H9 (cell line): ENCODE measurements at regions not wholly inside any gene's neighbourhood (a gene's known extent, or its start where the extent isn't known, plus 50 kb on each side); places are given as distances from the start of the nearest gene placed in this dataset.

ENCODE experiments used
- DNase-seq: peaks from one replicate; pipeline ENCODE4 v3.0.0-alpha.2; 2017
- H2AFZ ChIP-seq: one replicate; pipeline ENCODE4 v1.6.1; 2013; ENCODE audit warnings: mild to moderate bottlenecking, low read length, control low read depth, moderate library complexity
- H2AK5ac ChIP-seq: 2 replicates; pipeline ENCODE4 v1.6.1; 2013; ENCODE audit warnings: low read length, control low read depth, mixed read lengths; ENCODE audit not compliant: insufficient read length
- H2BK120ac ChIP-seq: one replicate; pipeline ENCODE4 v1.6.1; 2013; ENCODE audit warnings: low read depth, mild to moderate bottlenecking, low read length, control low read depth, inconsistent platforms; ENCODE audit not compliant: poor library complexity, severe bottlenecking
- H2BK12ac ChIP-seq: 2 replicates; pipeline ENCODE4 v1.6.1; 2013; ENCODE audit warnings: low read length, control low read depth, mixed read lengths, low read depth; ENCODE audit not compliant: insufficient read length
- H2BK15ac ChIP-seq: 2 replicates; pipeline ENCODE4 v1.6.1; 2013; ENCODE audit warnings: low read depth, low read length, control low read depth
- H2BK20ac ChIP-seq: one replicate; pipeline ENCODE4 v1.6.1; 2013; ENCODE audit warnings: low read depth, mild to moderate bottlenecking, low read length, control low read depth, inconsistent platforms; ENCODE audit not compliant: poor library complexity, severe bottlenecking
- H2BK5ac ChIP-seq: 2 replicates; pipeline ENCODE4 v1.6.1; 2013; ENCODE audit warnings: low read length, control low read depth, mixed read lengths; ENCODE audit not compliant: insufficient read length
- H3K14ac ChIP-seq: 2 replicates; pipeline ENCODE4 v1.6.1; 2013; ENCODE audit warnings: low read length, control low read depth; ENCODE audit not compliant: insufficient read depth
- H3K18ac ChIP-seq: 2 replicates; pipeline ENCODE4 v1.6.1; 2013; ENCODE audit warnings: low read depth, mild to moderate bottlenecking, mixed read lengths, low read length, control low read depth; ENCODE audit not compliant: insufficient read length
- H3K23ac ChIP-seq: 2 replicates; pipeline ENCODE4 v1.6.1; 2013; ENCODE audit warnings: low read length, control low read depth, mixed read lengths, low read depth; ENCODE audit not compliant: insufficient read length
- H3K23me2 ChIP-seq: 2 replicates; pipeline ENCODE4 v1.6.1; 2013; ENCODE audit warnings: low read depth, mild to moderate bottlenecking, mixed read lengths, low read length, control low read depth; ENCODE audit not compliant: insufficient read length, poor library complexity, severe bottlenecking
- H3K27ac ChIP-seq: 2 replicates; pipeline ENCODE4 v1.5.1; 2013; ENCODE audit warnings: low read length, control low read depth, mixed read lengths, low read depth; ENCODE audit not compliant: insufficient read length
- H3K27me3 ChIP-seq: 2 replicates; pipeline ENCODE4 v1.6.1; 2013; ENCODE audit warnings: low read length, control low read depth, inconsistent platforms; ENCODE audit not compliant: insufficient read depth
- H3K4ac ChIP-seq: 2 replicates; pipeline ENCODE4 v1.6.1; 2013; ENCODE audit warnings: low read depth, mild to moderate bottlenecking, control low read depth, inconsistent platforms, low read length, moderate library complexity
- H3K4me1 ChIP-seq: 2 replicates; pipeline ENCODE4 v1.6.1; 2013; ENCODE audit warnings: low read length, control low read depth, inconsistent platforms; ENCODE audit not compliant: insufficient read depth
- H3K4me2 ChIP-seq: 2 replicates; pipeline ENCODE4 v1.6.1; 2013; ENCODE audit warnings: low read length, control low read depth, mixed read lengths; ENCODE audit not compliant: insufficient read length, insufficient read depth
- H3K56ac ChIP-seq: 2 replicates; pipeline ENCODE4 v1.6.1; 2013; ENCODE audit warnings: low read depth, mild to moderate bottlenecking, mixed read lengths, low read length, control low read depth; ENCODE audit not compliant: insufficient read length
- H3K79me1 ChIP-seq: 2 replicates; pipeline ENCODE4 v1.6.1; 2013; ENCODE audit warnings: low read depth, mild to moderate bottlenecking, moderate library complexity, low read length, control low read depth, inconsistent platforms; ENCODE audit not compliant: insufficient read depth, poor library complexity, severe bottlenecking
- H3K79me2 ChIP-seq: 2 replicates; pipeline ENCODE4 v1.6.1; 2013; ENCODE audit warnings: low read length, control low read depth, inconsistent platforms; ENCODE audit not compliant: insufficient read depth
- H3K9ac ChIP-seq: 2 replicates; pipeline ENCODE4 v1.6.1; 2013; ENCODE audit warnings: low read length, control low read depth, mixed read lengths; ENCODE audit not compliant: insufficient read length; ENCODE audit errors: extremely low read depth
- H3K9me3 ChIP-seq: one replicate; pipeline ENCODE4 v1.6.1; 2013; ENCODE audit warnings: low read depth, low read length, inconsistent platforms; ENCODE audit not compliant: control insufficient read depth
- H3T11ph ChIP-seq: one replicate; pipeline ENCODE4 v1.6.1; 2013; ENCODE audit warnings: mild to moderate bottlenecking, low read length, control low read depth, inconsistent platforms
- H4K20me1 ChIP-seq: one replicate; pipeline ENCODE4 v1.6.1; 2013; ENCODE audit not compliant: control insufficient read depth, insufficient read length, insufficient read depth
- H4K5ac ChIP-seq: 2 replicates; pipeline ENCODE4 v1.6.1; 2013; ENCODE audit warnings: low read depth, mild to moderate bottlenecking, mixed read lengths, low read length, control low read depth; ENCODE audit not compliant: insufficient read length
- H4K8ac ChIP-seq: replicated peaks from 2 replicates; pipeline ENCODE4 v1.6.1; 2013; ENCODE audit warnings: low read length, control low read depth, mixed read lengths, low read depth; ENCODE audit not compliant: insufficient read length
- H4K91ac ChIP-seq: 2 replicates; pipeline ENCODE4 v1.6.1; 2013; ENCODE audit warnings: low read depth, mild to moderate bottlenecking, moderate library complexity, mixed read lengths, low read length, control low read depth; ENCODE audit not compliant: insufficient read length
- H3K27ac Mint-ChIP-seq, 3 experiments: 2 replicates in 2 of 3; 3 replicates in 1 of 3; pipeline ENCODE4 v1.8.0; 2020 to 2021; ENCODE audit warnings: mixed read lengths in 3 of 3, mild to moderate bottlenecking in 1 of 3, moderate library complexity in 1 of 3
- H3K27me3 Mint-ChIP-seq: 2 replicates; pipeline ENCODE4 v1.8.0; 2021; ENCODE audit warnings: low read depth, mild to moderate bottlenecking, moderate library complexity, mixed read lengths
- H3K36me3 Mint-ChIP-seq, 3 experiments: 2 replicates in 2 of 3; 3 replicates in 1 of 3; pipeline ENCODE4 v1.8.0; 2020 to 2021; ENCODE audit warnings: low read depth in 3 of 3, mixed read lengths in 3 of 3; ENCODE audit not compliant: insufficient read depth in 1 of 3
- H3K4me1 Mint-ChIP-seq, 2 experiments: 2 replicates each; pipeline ENCODE4 v1.8.0; 2020; ENCODE audit warnings: mixed read lengths in 2 of 2
- H3K4me3 Mint-ChIP-seq, 2 experiments: 2 replicates in 1 of 2; 3 replicates in 1 of 2; pipeline ENCODE4 v1.8.0; 2020 to 2021; ENCODE audit warnings: mild to moderate bottlenecking in 2 of 2, mixed read lengths in 2 of 2, moderate library complexity in 1 of 2
- H3K9me3 Mint-ChIP-seq, 2 experiments: 2 replicates in 1 of 2; 3 replicates in 1 of 2; pipeline ENCODE4 v1.8.0; 2020; ENCODE audit warnings: mild to moderate bottlenecking in 2 of 2, mixed read lengths in 2 of 2, moderate library complexity in 1 of 2
- CTCF ChIP-seq: fragments of 200-600 bp; sonication (generic); conservative IDR thresholded peaks from 3 replicates; pipeline ENCODE4 v1.8.0; 2021; ENCODE audit warnings: antibody characterized with exemption, mild to moderate bottlenecking
- WGBS: extraction: QIAGEN DNeasy Blood & Tissue Kit; methylation state at CpG from one replicate; pipeline ENCODE4 v1.1.7; 2013; ENCODE audit warnings: missing lambda C conversion rate, low lambda C conversion rate, mixed read lengths; ENCODE audit not compliant: insufficient read length; ENCODE audit errors: extremely low coverage; 5-methylcytosine and 5-hydroxymethylcytosine counted together

- no peaks in the 10 kb centered on the region for H3K79me2 ChIP-seq
- no peak overlapping the region for H3K23ac ChIP-seq
- H3K79me1 ChIP-seq = no peaks in the 10 kb centered on the region
- Mint-ChIP-seq H3K4me1 (peaks cover 5 to 10% of the 10 kb centered on the region in 2 experiments; a peak in 2 of 4 replicates), H3K27ac (no peak overlapping the region), H3K27me3 (no peaks in the 10 kb centered on the region), H3K9me3 (peaks cover 8 to 13% of the 10 kb centered on the region in 2 experiments; a peak in 4 of 5 replicates), H3K36me3 (peaks cover 4 to 20% (median 9%) of the 10 kb centered on the region in 3 experiments; a peak in 6 of 7 replicates), H3K4me3 (no peak overlapping the region)
- no peak overlapping the region for H3K4me2 ChIP-seq
- H3K18ac ChIP-seq = no peak overlapping the region
- H2AK5ac ChIP-seq = no peak overlapping the region
- H2BK20ac ChIP-seq = no peak overlapping the region
- H2BK12ac ChIP-seq = no peak overlapping the region
- no CpG with 5 or more reads among the region's 2 CpGs for WGBS
- H2BK5ac ChIP-seq = no peak overlapping the region
- H4K8ac ChIP-seq = no peak overlapping the region
- H3K27me3 ChIP-seq = no peaks in the 10 kb centered on the region
- H3K27ac ChIP-seq = no peak overlapping the region
- H4K20me1 ChIP-seq = no peaks in the 10 kb centered on the region
- no peaks in the 10 kb centered on the region for H3K23me2 ChIP-seq
- H3K56ac ChIP-seq = no peak overlapping the region
- H4K5ac ChIP-seq = no peak overlapping the region
- no peak overlapping the region for H3K14ac ChIP-seq
- peaks cover 5% of the 10 kb centered on the region for H3K9me3 ChIP-seq
- H3K9ac ChIP-seq = no peak overlapping the region
- no peak overlapping the region for H2BK120ac ChIP-seq
- no peak for DNase-seq
- H2BK15ac ChIP-seq = no peak overlapping the region
- no peak overlapping the region for H3K4ac ChIP-seq
- no peaks in the 10 kb centered on the region for H3K4me1 ChIP-seq
- no peak overlapping the region for H4K91ac ChIP-seq
- no peak overlapping the region for H3T11ph ChIP-seq
- TF ChIP-seq CTCF = no peak
- H2AFZ ChIP-seq = no peak overlapping the region
Observed at GRCh38 chr1:80101159-80101558, 1094.6 kb upstream of the ADGRL4 start.
